IMR-90 (cell line): ENCODE measurements at regions not wholly inside any gene's neighbourhood (a gene's known extent, or its start where the extent isn't known, plus 50 kb on each side); places are given as distances from the start of the nearest gene placed in this dataset.

Source experiments
- ATAC-seq: fragments of 200-7000 bp; cut with Tn5 transposase; 2 replicates; pipeline ENCODE4 v1.9.1; 2020; ENCODE audit warnings: low read depth, mild to moderate bottlenecking, moderate library complexity
- BruUV-seq: library from RNA; stranded (reverse); fragments of 400-500 nt; replicated peaks from 2 replicates; lab custom pipeline; 2021; lab: Mats Ljungman, UMichigan
- CTCF ChIA-PET: fragments of 300-600 bp; formaldehyde crosslinking; extraction: SDS; loops from one replicate; lab custom pipeline; 2021; ENCODE audit warnings: antibody characterized with exemption; lab: Yijun Ruan, JAX
- POLR2A ChIA-PET: fragments of 300-600 bp; sonication (Branson Sonifier 250); formaldehyde crosslinking; loops from one replicate; lab custom pipeline; 2022; ENCODE audit warnings: antibody characterized with exemption; ENCODE audit not compliant: unreplicated experiment; lab: Charles Lee
- DNase-seq: peaks from one replicate; pipeline ENCODE4 v3.0.0; 2013
- H2AFZ ChIP-seq: replicated peaks from 2 replicates; pipeline ENCODE3; 2013; ENCODE audit warnings: low read length, mild to moderate bottlenecking; ENCODE audit not compliant: poor library complexity
- H2AK5ac ChIP-seq: 2 replicates; pipeline ENCODE4 v1.6.1; 2013; ENCODE audit warnings: low read depth, low read length, inconsistent platforms
- H2AK9ac ChIP-seq: replicated peaks from 2 replicates; pipeline ENCODE3; 2013; ENCODE audit warnings: mild to moderate bottlenecking, low read depth, low read length, moderate library complexity; ENCODE audit not compliant: poor library complexity
- H2BK120ac ChIP-seq: 2 replicates; pipeline ENCODE4 v1.6.1; 2013; ENCODE audit warnings: low read depth, low read length, inconsistent platforms
- H2BK15ac ChIP-seq: 3 replicates; pipeline ENCODE4 v1.6.1; 2013; ENCODE audit warnings: low read depth, low read length, inconsistent platforms
- H2BK20ac ChIP-seq: 2 replicates; pipeline ENCODE4 v1.6.1; 2013; ENCODE audit warnings: low read depth, mild to moderate bottlenecking, inconsistent platforms, low read length, moderate library complexity
- H2BK5ac ChIP-seq: 2 replicates; pipeline ENCODE4 v1.6.1; 2013; ENCODE audit warnings: mild to moderate bottlenecking, low read depth, low read length, inconsistent platforms; ENCODE audit not compliant: poor library complexity, severe bottlenecking
- H3K14ac ChIP-seq: replicated peaks from 2 replicates; pipeline ENCODE4 v1.6.1; 2013; ENCODE audit warnings: low read depth, low read length, inconsistent platforms
- H3K18ac ChIP-seq: 2 replicates; pipeline ENCODE4 v1.6.1; 2013; ENCODE audit warnings: low read depth, low read length, control low read depth
- H3K23ac ChIP-seq: 2 replicates; pipeline ENCODE4 v1.6.1; 2013; ENCODE audit warnings: low read depth, low read length, inconsistent platforms
- H3K27ac ChIP-seq: 2 replicates; pipeline ENCODE4 v1.5.1; 2013; ENCODE audit warnings: mild to moderate bottlenecking, control low read depth, low read length; ENCODE audit not compliant: insufficient read depth
- H3K27me3 ChIP-seq: 2 replicates; pipeline ENCODE4 v1.6.1; 2013; ENCODE audit warnings: low read length; ENCODE audit not compliant: control insufficient read depth, insufficient read depth
- H3K36me3 ChIP-seq: 2 replicates; pipeline ENCODE4 v1.6.1; 2013; ENCODE audit warnings: low read length, mixed read lengths; ENCODE audit not compliant: control insufficient read depth, insufficient read depth
- H3K4ac ChIP-seq: 2 replicates; pipeline ENCODE4 v1.6.1; 2013; ENCODE audit warnings: low read depth, low read length, inconsistent platforms
- H3K4me1 ChIP-seq: 2 replicates; pipeline ENCODE4 v1.6.1; 2013; ENCODE audit warnings: low read length, mixed read lengths; ENCODE audit not compliant: control insufficient read depth, insufficient read depth
- H3K4me2 ChIP-seq: 2 replicates; pipeline ENCODE4 v1.6.1; 2013; ENCODE audit warnings: low read depth, mild to moderate bottlenecking, control low read depth, low read length, moderate library complexity
- H3K4me3 ChIP-seq: 2 replicates; pipeline ENCODE4 v1.5.1; 2013; ENCODE audit warnings: low read depth, mild to moderate bottlenecking, control low read depth, low read length, moderate library complexity; ENCODE audit not compliant: insufficient read depth
- H3K56ac ChIP-seq: 2 replicates; pipeline ENCODE4 v1.6.1; 2013; ENCODE audit warnings: low read length, inconsistent platforms; ENCODE audit not compliant: insufficient read depth; ENCODE audit errors: extremely low read depth
- H3K79me1 ChIP-seq, 2 experiments: 2 replicates each; pipeline ENCODE4 v1.6.1; 2013; ENCODE audit warnings: low read length in 2 of 2, inconsistent platforms in 1 of 2, low read depth in 1 of 2
- H3K9ac ChIP-seq: 2 replicates; pipeline ENCODE4 v1.6.1; 2013; ENCODE audit warnings: low read depth, low read length, control low read depth
- H3K9me1 ChIP-seq: 2 replicates; pipeline ENCODE4 v1.6.1; 2013; ENCODE audit warnings: low read length, inconsistent platforms; ENCODE audit not compliant: insufficient read depth
- H3K9me3 ChIP-seq: 2 replicates; pipeline ENCODE4 v1.6.1; 2013; ENCODE audit warnings: low read length; ENCODE audit not compliant: control insufficient read depth, insufficient read depth
- H4K20me1 ChIP-seq: 2 replicates; pipeline ENCODE4 v1.6.1; 2013; ENCODE audit warnings: low read length, inconsistent platforms; ENCODE audit not compliant: insufficient read depth
- H4K5ac ChIP-seq: 2 replicates; pipeline ENCODE4 v1.6.1; 2013; ENCODE audit warnings: mild to moderate bottlenecking, low read depth, low read length, control low read depth
- H4K8ac ChIP-seq, 2 experiments: 2 replicates each; pipeline ENCODE4 v1.6.1; 2013; ENCODE audit warnings: low read depth in 2 of 2, low read length in 2 of 2, control low read depth in 1 of 2, inconsistent platforms in 1 of 2
- H4K91ac ChIP-seq: 2 replicates; pipeline ENCODE4 v1.6.1; 2013; ENCODE audit warnings: low read depth, low read length, inconsistent platforms; ENCODE audit not compliant: insufficient read depth
- CEBPB ChIP-seq: IDR thresholded peaks from 2 replicates; pipeline ENCODE4 v1.6.1; 2012; ENCODE audit warnings: low read depth, low read length, improper control_type of control experiment
- FOS ChIP-seq: fragments of 150-350 bp; IDR thresholded peaks from 2 replicates; pipeline ENCODE4 v1.6.1; 2016; ENCODE audit warnings: low read depth, low read length
- WGBS, 2 experiments: methylation state at CpG; one replicate each; pipeline versions ENCODE4 v1.1.5 to v1.1.7; 2013; ENCODE audit warnings: missing lambda C conversion rate in 2 of 2; ENCODE audit not compliant: insufficient read length in 1 of 2; ENCODE audit errors: extremely low coverage in 2 of 2; 5-methylcytosine and 5-hydroxymethylcytosine counted together
- dilution Hi-C: fragments of 300-500 bp; cut with HindIII; formaldehyde crosslinking; loops from one replicate; pipeline ENCODE4 v1.14.3; 2018; ENCODE audit warnings: low sequenced_read_pairs; ENCODE audit not compliant: unreplicated experiment
- in situ Hi-C: fragments of 300-500 bp; cut with MboI; formaldehyde crosslinking; loops from 3 replicates; pipeline ENCODE4 v1.14.3; 2019; ENCODE audit warnings: low sequenced_read_pairs, inconsistent platforms, mixed read lengths
- intact Hi-C: fragments of 100-400 bp; cut with micrococcal nuclease; formaldehyde crosslinking; loops from 2 replicates; pipeline ENCODE4 v1.10.0; 2022

DNA sequence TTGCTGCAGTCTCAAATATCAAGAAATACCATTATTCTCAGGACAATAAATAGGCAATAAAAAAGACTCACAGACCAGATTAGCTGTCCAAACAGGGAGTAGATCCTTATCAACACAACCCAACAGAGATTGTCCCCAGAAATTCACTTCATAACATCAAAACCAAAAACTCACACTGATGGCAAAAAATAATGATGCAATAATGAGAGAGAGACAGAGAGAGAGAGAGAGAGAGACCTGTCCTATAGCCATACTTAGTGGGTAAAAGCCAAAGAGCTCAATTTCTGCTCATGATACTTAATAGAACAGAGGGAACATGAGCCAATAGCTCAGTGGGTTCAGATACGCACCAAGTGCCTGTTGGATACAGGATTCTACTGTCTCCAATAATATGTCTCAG lies 244.5 kb downstream of the FAM72C start:
- intact Hi-C loops (no loop called here), in situ Hi-C loops (no loop called here), dilution Hi-C loops (no loop called here)
- no peak overlapping the region for H3K27ac ChIP-seq
- no peaks in the 10 kb centered on the region for H3K9me1 ChIP-seq
- H2AFZ ChIP-seq: no peak overlapping the region
- no peaks in the 10 kb centered on the region; the same call in 1 of the 2 replicates for H3K27me3 ChIP-seq
- H3K23ac ChIP-seq: no peak overlapping the region
- H2BK15ac ChIP-seq: no peak overlapping the region
- H3K14ac ChIP-seq: no peak overlapping the region
- no peak for ATAC-seq
- no peaks in the 10 kb centered on the region for H3K4me1 ChIP-seq
- H3K79me1 ChIP-seq: no peaks in the 10 kb centered on the region
- no peak overlapping the region for H4K8ac ChIP-seq
- no peak overlapping the region for H3K9ac ChIP-seq
- no peak overlapping the region for H4K5ac ChIP-seq
- H3K4me2 ChIP-seq: no peak overlapping the region
- no peak overlapping the region for H2BK120ac ChIP-seq
- no TSS peak for BruUV-seq
- H3K9me3 ChIP-seq: no peaks in the 10 kb centered on the region
- H3K4ac ChIP-seq: no peak overlapping the region
- no peak overlapping the region for H2BK5ac ChIP-seq
- POLR2A ChIA-PET: no interaction called here
- TF ChIP-seq FOS (no peak), CEBPB (0 out of 2 replicates have a peak, but pooled peaks have one; percentile 24)
- H2AK5ac ChIP-seq: no peak overlapping the region
- H3K18ac ChIP-seq: no peak overlapping the region
- H4K20me1 ChIP-seq: no peaks in the 10 kb centered on the region
- no peak overlapping the region for H2BK20ac ChIP-seq
- no peak overlapping the region for H3K56ac ChIP-seq
- H2AK9ac ChIP-seq: no peak overlapping the region
- no CpG with 5 or more reads among the region's 1 CpG for WGBS, 2 experiments
- H3K36me3 ChIP-seq: no peaks in the 10 kb centered on the region
- no peak overlapping the region for H4K91ac ChIP-seq
- CTCF ChIA-PET: no interaction called here
- H3K4me3 ChIP-seq: no peak overlapping the region
- no peak for DNase-seq
